Activated CD8-positive, alpha-beta memory T cell treated with anti-CD3 and anti-CD28 coated beads, Interleukin-2, amount 10 ng/mL, durations not matched to agents 7 days and 5 days (primary cell): ENCODE measurements at regions not wholly inside any gene's neighbourhood (a gene's known extent, or its start where the extent isn't known, plus 50 kb on each side); places are given as distances from the start of the nearest gene placed in this dataset.
"Not testable (repeated sequence)": the region's sequence is repeated elsewhere in the genome, so short reads cannot be mapped to it uniquely, and the experiment has no call there.

Experiments
- ATAC-seq: fragments of 150-1000 bp; cut with Tn5 transposase; one replicate; pipeline ENCODE4 v1.10.0; 2021; ENCODE audit warnings: moderate library complexity
- CTCF ChIA-PET: fragments of 350-600 bp; sonication (Branson Sonifier 250); formaldehyde crosslinking; loops from one replicate; lab custom pipeline; 2021; ENCODE audit warnings: antibody characterized with exemption; lab: Charles Lee
- DNase-seq: peaks from one replicate; pipeline ENCODE4 v3.0.0-alpha.2; 2020
- H3K27ac Mint-ChIP-seq: one replicate; pipeline ENCODE4 v1.8.0; 2021; ENCODE audit warnings: mild to moderate bottlenecking, mixed read lengths
- H3K27me3 Mint-ChIP-seq: one replicate; pipeline ENCODE4 v1.8.0; 2021; ENCODE audit warnings: mixed read lengths
- H3K36me3 Mint-ChIP-seq: one replicate; pipeline ENCODE4 v1.8.0; 2021; ENCODE audit warnings: mild to moderate bottlenecking, mixed read lengths
- H3K4me1 Mint-ChIP-seq: one replicate; pipeline ENCODE4 v1.8.0; 2021; ENCODE audit warnings: mixed read lengths
- H3K4me3 Mint-ChIP-seq: one replicate; pipeline ENCODE4 v1.8.0; 2021; ENCODE audit warnings: mild to moderate bottlenecking, moderate library complexity, mixed read lengths
- H3K9me3 Mint-ChIP-seq: one replicate; pipeline ENCODE4 v1.8.0; 2022; ENCODE audit warnings: low read depth, mixed read lengths

DNA sequence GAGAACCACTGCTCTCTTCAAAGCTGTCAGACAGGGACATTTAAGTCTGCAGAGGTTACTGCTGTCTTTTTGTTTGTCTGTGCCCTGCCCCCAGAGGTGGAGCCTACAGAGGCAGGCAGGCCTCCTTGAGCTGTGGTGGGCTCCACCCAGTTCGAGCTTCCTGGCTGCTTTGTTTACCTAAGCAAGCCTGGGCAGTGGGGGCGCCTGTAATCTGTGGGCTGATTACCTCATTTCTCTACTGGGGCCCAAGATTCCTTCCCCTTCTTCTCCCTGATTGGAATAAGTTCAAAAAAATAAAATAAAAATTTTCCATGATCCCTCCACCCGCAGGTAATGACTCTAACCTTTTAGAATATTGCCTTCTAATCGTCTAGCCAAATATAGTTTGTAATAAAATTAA lies 449.3 kb upstream of the DYNLRB2 start:
- H3K27ac Mint-ChIP-seq, H3K27me3 Mint-ChIP-seq, ATAC-seq, DNase-seq, H3K4me3 Mint-ChIP-seq, H3K9me3 Mint-ChIP-seq, H3K36me3 Mint-ChIP-seq, CTCF ChIA-PET, H3K4me1 Mint-ChIP-seq: not testable (repeated sequence)

DNA sequence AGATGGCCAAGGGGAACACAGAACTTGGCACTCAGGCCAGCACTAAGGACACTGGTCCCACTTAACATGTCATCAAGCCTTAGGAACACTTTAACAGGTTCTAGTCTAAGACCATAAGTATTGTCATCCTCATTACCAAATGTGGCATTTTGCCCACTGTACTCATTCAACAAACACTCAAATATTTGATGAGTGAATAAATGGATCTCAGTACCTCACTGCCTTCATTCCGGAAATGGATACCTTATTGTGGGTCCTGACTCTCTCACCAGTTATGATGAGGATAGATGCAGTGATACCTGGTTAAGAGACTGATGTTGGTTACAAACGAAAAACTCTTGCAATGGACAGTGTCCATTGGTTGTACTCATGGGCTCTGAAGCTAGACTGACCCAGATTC lies 455.2 kb upstream of the DYNLRB2 start:
- no peak for DNase-seq
- CTCF ChIA-PET, result no interaction called here
- Mint-ChIP-seq H3K27ac (no peak overlapping the region), H3K27me3 (no peaks in the 10 kb centered on the region), H3K36me3 (no peaks in the 10 kb centered on the region), H3K4me3 (no peak overlapping the region), H3K4me1 (no peaks in the 10 kb centered on the region), H3K9me3 (no peaks in the 10 kb centered on the region)
- no peak for ATAC-seq

DNA sequence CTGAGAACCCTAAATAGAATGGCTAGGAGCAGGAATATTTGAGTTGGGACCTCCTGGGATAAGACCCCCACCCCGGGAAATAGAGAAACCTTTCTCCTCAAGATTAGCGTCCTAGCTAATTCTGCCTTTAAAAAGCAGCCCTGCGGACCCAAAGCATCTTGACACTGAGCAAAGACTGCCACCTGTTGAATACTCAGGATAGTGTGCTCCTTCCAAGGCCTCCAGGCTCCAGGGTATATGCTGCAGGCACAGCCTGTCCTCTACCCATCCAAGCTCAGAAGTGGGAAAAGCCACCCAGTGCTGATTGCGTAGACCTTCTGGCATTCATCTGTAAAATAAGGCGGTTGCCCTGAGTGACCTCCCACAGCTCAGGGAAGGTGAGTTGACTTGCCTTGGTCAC lies 456.2 kb upstream of the DYNLRB2 start:
- ATAC-seq (no peak), DNase-seq (no peak)
- CTCF ChIA-PET, result interaction anchor here (0.6 kb wide), 1 partner anchor 79 kb away, joined by 3 read pairs; no protein-coding TSS in a partner anchor
- H3K36me3 Mint-ChIP-seq, result no peaks in the 10 kb centered on the region
- H3K27me3 Mint-ChIP-seq, result peaks cover 4% of the 10 kb centered on the region
- no peak overlapping the region for H3K27ac Mint-ChIP-seq
- H3K9me3 Mint-ChIP-seq, result no peaks in the 10 kb centered on the region
- no peaks in the 10 kb centered on the region for H3K4me1 Mint-ChIP-seq
- H3K4me3 Mint-ChIP-seq, result no peak overlapping the region

DNA sequence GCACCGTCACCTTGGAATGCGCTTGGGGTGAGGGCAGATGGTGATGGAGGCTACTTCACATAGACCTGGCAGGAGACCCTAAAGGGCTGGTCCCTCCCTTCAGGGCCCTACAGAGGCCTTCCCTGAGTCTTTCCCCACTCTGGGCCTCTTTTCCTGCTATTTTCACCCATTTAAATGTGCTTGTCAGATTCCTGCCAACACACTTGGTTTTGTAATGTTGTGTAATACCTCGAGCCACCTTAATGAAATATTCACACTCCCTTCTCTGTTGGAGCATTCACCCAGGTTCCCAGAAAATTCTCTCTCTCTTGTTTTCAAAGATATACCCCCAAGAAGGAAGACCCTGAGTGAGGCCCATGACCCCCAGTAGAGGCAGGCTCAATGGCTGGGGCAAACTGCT lies 456.6 kb upstream of the DYNLRB2 start:
- Mint-ChIP-seq H3K4me3 (no peak overlapping the region), H3K9me3 (no peaks in the 10 kb centered on the region), H3K27me3 (peaks cover 5% of the 10 kb centered on the region), H3K4me1 (no peaks in the 10 kb centered on the region), H3K27ac (no peak overlapping the region), H3K36me3 (no peaks in the 10 kb centered on the region)
- CTCF ChIA-PET, result interaction anchor here (0.6 kb wide), 1 partner anchor 79 kb away, joined by 3 read pairs; no protein-coding TSS in a partner anchor
- no peak for ATAC-seq
- DNase-seq, result no peak

DNA sequence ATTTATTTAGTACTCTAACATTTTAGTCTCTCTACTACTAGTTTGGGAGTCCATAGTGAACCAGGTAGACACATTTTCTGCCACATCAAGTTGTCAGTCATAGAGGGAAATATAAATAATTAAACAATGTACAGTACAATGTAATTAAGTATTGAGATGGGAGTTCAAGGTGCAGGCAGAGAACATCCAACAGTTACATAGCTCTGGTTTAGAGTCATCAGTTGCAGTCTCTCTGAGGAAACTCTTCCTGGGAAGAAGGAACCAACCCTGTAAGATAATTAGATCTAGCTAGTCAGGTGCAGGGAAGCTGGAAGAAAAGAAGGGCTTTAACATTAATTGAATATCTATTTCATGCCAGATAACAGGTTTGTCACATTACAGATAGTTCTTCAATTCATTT lies 457.9 kb upstream of the DYNLRB2 start:
- DNase-seq, result no peak
- no peaks in the 10 kb centered on the region for H3K9me3 Mint-ChIP-seq

DNA sequence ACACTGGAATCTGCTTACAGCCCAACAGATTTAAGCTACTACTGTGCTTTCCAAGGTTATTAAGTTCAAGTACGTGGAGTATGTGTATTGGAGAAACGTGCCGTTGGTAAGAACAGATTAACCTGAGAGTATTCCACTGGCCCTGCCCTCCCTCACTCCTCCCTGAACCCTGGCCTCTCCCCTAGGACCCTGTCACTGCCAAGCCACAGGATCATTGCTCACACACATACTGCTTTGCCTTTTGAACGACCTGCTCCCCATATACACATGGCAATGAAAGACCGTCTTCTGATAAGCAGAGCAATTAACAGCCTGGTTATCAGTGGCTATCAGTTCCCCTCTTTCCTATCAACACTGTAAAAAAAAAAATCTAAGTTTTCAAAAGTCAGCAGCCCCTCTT lies 458.9 kb upstream of the DYNLRB2 start:
- no peaks in the 10 kb centered on the region for H3K4me1 Mint-ChIP-seq
- no peak overlapping the region for H3K4me3 Mint-ChIP-seq
- H3K27ac Mint-ChIP-seq, result no peak overlapping the region
- H3K27me3 Mint-ChIP-seq, result peaks cover 8% of the 10 kb centered on the region
- no peaks in the 10 kb centered on the region for H3K36me3 Mint-ChIP-seq
- no peak for DNase-seq
- CTCF ChIA-PET, result no interaction called here
- no peak for ATAC-seq
- no peaks in the 10 kb centered on the region for H3K9me3 Mint-ChIP-seq

More for the DNA sequence above, 457.9 kb upstream of the DYNLRB2 start:
- H3K27me3 Mint-ChIP-seq, result peaks cover 8% of the 10 kb centered on the region
- H3K27ac Mint-ChIP-seq, result no peak overlapping the region
- no peaks in the 10 kb centered on the region for H3K4me1 Mint-ChIP-seq
- no peak for ATAC-seq
- CTCF ChIA-PET, result no interaction called here
- no peaks in the 10 kb centered on the region for H3K36me3 Mint-ChIP-seq
- no peak overlapping the region for H3K4me3 Mint-ChIP-seq

DNA sequence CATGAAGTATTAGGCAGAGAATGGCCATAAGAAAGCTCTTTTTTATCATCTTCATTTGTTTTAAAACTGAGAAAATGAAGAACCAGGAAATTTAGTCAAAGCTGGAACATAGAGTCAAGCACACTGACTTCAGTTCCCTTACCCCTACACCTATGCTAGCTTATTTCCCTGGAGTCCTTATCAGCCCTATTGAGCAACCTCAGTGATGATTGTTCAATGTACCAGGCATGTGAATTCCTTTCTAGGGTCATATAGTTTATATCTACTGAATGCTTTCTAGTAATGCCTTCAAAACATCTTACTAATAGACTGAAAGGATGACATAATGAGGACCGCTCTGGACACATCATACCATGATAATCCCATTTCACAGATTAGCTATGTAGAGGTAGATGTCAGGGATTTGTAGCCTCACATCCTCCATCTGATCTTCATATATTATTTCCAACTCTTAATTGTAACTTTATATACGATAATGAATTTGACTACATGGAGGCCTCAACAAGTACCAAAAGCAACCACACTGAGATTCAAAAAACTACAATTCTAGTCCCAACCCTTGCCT lies 460.4 kb upstream of the DYNLRB2 start:
- peaks cover 8% of the 10 kb centered on the region for H3K27me3 Mint-ChIP-seq
- no peak overlapping the region for H3K4me3 Mint-ChIP-seq
- no peaks in the 10 kb centered on the region for H3K4me1 Mint-ChIP-seq
- no peak overlapping the region for H3K27ac Mint-ChIP-seq
- H3K9me3 Mint-ChIP-seq, result no peaks in the 10 kb centered on the region
- DNase-seq (no peak), ATAC-seq (no peak)
- H3K36me3 Mint-ChIP-seq, result no peaks in the 10 kb centered on the region
- CTCF ChIA-PET, result no interaction called here

DNA sequence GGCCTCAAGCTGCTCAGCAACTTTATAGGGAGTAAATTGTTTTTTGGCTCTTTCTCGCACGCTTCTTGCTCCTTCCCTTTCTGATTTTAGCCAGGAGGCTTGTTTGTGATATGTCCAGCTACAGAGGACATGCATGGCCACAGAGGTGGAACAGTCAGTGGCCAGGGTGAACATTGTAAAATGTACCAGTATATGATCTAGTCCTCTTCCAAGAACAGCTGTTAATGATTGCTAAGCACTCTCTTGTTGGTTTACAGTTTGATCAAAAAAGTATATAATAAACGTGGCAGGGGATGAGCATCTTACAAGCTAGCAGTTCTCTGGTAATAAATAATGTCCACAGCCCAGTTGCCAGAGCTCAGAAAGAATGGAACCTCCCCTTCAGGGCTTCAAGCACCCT lies 461.7 kb upstream of the DYNLRB2 start:
- no peaks in the 10 kb centered on the region for H3K9me3 Mint-ChIP-seq
- H3K4me3 Mint-ChIP-seq, result no peak overlapping the region
- CTCF ChIA-PET, result no interaction called here
- DNase-seq, result no peak
- peaks cover 8% of the 10 kb centered on the region for H3K27me3 Mint-ChIP-seq
- H3K36me3 Mint-ChIP-seq, result no peaks in the 10 kb centered on the region
- no peaks in the 10 kb centered on the region for H3K4me1 Mint-ChIP-seq
- ATAC-seq, result no peak
- H3K27ac Mint-ChIP-seq, result no peak overlapping the region

DNA sequence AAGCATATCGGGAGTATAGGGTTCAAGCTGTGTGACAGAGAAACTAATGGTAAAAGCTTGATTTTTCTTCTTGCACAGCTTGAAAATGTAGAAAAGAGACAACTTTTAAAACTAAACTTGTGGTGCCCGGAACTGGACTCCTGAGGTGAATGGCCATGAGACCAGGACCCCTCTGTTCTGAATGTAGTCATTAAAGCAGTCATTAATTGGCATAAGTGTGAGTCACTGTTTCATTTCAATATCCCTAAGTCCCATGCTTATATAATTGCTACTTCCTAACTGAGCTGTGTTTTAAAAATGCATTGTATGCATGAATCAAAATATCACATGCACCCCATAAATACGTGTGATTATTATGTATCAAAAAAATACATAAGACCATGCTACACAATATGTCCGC lies 463.1 kb upstream of the DYNLRB2 start:
- H3K27ac Mint-ChIP-seq, result no peak overlapping the region
- H3K4me1 Mint-ChIP-seq, result no peaks in the 10 kb centered on the region
- DNase-seq (no peak), ATAC-seq (no peak)
- no peak overlapping the region for H3K4me3 Mint-ChIP-seq
- no peaks in the 10 kb centered on the region for H3K36me3 Mint-ChIP-seq
- H3K27me3 Mint-ChIP-seq, result peaks cover 8% of the 10 kb centered on the region
- no peaks in the 10 kb centered on the region for H3K9me3 Mint-ChIP-seq
- CTCF ChIA-PET, result no interaction called here

DNA sequence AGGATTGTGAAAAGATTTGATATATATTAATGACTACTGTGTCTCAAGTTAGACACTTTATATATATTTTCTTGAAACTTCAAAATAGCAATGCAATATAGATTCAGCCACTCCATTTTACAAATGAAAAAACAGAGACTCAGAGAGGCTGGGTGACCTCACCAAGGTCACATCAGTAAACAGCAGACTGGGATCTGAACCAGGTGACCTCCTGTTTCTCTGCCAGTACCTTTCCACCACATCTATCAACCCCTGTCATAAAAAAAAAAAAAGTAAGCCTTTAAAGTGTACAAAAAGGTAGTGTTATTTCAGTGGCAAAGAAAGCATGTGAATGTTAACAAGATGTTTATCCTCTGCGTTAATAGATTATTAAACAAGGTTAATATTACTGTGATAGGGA lies 466.5 kb upstream of the DYNLRB2 start:
- CTCF ChIA-PET, result no interaction called here
- Mint-ChIP-seq H3K36me3 (no peaks in the 10 kb centered on the region), H3K4me1 (no peaks in the 10 kb centered on the region), H3K27ac (no peak overlapping the region), H3K4me3 (no peak overlapping the region), H3K27me3 (peaks cover 5% of the 10 kb centered on the region), H3K9me3 (no peaks in the 10 kb centered on the region)
- ATAC-seq (no peak), DNase-seq (no peak)

DNA sequence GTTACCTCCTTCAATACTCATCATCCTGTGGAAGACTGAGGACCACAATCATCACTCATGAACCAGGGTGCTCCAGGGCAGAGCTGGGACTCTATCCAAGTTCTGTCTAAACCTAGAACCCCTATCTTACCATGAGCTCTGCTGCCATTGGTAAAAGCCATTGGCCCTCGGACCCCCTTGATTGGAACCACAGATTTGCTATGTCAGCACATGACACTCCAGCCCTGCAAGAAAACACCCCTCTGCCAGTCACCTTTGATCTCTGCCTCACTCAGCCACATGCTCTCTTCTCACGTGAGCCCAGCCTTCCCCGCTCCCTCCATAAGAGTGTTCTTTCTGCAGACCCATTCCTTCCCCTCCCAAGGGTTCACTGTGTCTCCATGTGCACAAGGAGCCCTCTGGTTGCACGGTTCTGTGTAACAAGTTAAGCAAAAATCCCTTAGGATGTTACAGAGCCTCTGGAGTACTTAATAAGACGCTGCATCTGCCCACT lies 468.8 kb upstream of the DYNLRB2 start:
- no peak for ATAC-seq
- DNase-seq, result no peak
- peaks cover 2% of the 10 kb centered on the region for H3K27me3 Mint-ChIP-seq
- no peak overlapping the region for H3K4me3 Mint-ChIP-seq
- no peaks in the 10 kb centered on the region for H3K4me1 Mint-ChIP-seq
- CTCF ChIA-PET, result interaction anchor here (0.9 kb wide), 1 partner anchor 68 kb away, joined by 3 read pairs; no protein-coding TSS in a partner anchor
- H3K27ac Mint-ChIP-seq, result no peak overlapping the region
- no peaks in the 10 kb centered on the region for H3K9me3 Mint-ChIP-seq
- H3K36me3 Mint-ChIP-seq, result no peaks in the 10 kb centered on the region

DNA sequence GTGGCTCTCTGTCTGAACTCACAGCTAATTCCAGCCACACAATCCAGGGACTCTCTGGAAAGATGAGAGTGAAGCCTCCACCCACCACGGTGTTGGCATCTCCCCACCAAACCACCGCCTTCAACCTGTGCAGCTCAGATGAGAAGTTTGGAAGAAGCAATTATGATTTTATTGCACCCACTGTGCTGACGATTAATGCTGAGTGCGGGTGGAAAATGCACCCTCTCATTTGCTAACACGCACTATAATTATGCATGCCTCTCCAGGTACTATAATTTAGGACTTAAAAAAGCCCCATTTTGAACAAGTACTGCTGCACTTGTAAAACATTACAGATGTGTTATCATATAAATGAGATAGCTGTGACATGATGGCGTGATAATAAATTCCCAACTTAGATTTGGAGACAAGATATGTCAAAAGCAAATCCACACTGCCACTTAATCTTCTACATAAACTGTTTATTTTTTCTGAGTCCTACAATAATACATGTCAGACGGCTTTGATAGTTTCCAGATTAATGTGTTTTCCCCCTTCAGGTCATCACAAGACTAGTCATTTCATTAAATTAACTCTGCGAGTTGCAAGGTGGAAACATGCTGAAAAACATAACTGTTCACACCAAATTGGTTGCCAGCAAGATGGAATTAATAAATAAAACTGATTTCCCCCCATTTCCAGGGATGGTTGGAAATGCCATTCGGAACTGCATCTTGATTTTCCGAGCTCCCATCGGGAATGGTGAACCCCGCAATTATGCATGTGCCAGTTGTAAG lies 466.5 kb upstream of the MAF start:
- H3K4me3 Mint-ChIP-seq, result no peak overlapping the region
- DNase-seq (no peak), ATAC-seq (no peak)
- H3K9me3 Mint-ChIP-seq, result no peaks in the 10 kb centered on the region
- peaks cover 2% of the 10 kb centered on the region for H3K27me3 Mint-ChIP-seq
- H3K36me3 Mint-ChIP-seq, result no peaks in the 10 kb centered on the region
- no peaks in the 10 kb centered on the region for H3K4me1 Mint-ChIP-seq
- CTCF ChIA-PET, result no interaction called here
- no peak overlapping the region for H3K27ac Mint-ChIP-seq

DNA sequence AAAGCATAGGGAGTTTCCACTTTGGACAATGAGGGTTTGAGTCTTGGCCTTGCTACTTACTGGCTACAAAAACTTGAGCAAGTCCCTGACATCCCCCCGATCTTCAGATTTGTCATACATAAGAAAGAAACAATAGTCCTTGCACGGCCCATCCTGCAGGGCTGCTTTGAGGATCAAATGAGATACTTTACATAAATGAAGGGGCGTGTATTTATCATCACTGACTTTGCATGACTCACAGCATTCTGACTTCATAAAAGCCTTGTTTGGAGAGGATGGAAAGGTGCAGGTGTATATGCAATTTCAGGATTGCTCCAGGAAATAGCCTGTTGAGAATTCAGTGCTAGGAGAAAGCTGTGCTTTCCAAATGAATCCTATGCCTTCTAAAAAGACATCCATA lies 465.0 kb upstream of the MAF start:
- no peak overlapping the region for H3K4me3 Mint-ChIP-seq
- H3K4me1 Mint-ChIP-seq, result no peaks in the 10 kb centered on the region
- CTCF ChIA-PET, result no interaction called here
- no peak overlapping the region for H3K27ac Mint-ChIP-seq
- H3K9me3 Mint-ChIP-seq, result no peaks in the 10 kb centered on the region
- no peak for DNase-seq
- no peaks in the 10 kb centered on the region for H3K36me3 Mint-ChIP-seq
- H3K27me3 Mint-ChIP-seq, result peaks cover 2% of the 10 kb centered on the region
- ATAC-seq, result no peak

DNA sequence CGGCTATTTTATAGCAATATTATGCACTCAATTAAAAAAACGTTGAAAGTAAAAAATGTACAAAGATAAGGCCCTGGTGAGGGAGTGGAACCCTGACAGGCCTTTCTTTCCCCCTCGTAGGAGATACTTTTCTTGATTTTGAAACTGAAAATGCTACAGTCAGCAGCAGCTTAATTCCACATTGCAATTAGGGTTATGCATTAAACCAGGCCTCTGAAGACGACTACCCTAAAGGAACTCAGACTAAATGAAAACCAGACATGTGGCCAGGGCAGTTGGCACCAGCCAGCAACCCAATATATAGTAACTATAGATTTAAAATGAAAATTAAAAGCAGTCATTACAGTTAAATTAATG lies 463.2 kb upstream of the MAF start:
- Mint-ChIP-seq H3K4me3 (no peak overlapping the region), H3K4me1 (no peaks in the 10 kb centered on the region), H3K27me3 (peaks cover 7% of the 10 kb centered on the region), H3K27ac (no peak overlapping the region), H3K9me3 (no peaks in the 10 kb centered on the region), H3K36me3 (no peaks in the 10 kb centered on the region)
- CTCF ChIA-PET, result no interaction called here
- ATAC-seq (no peak), DNase-seq (no peak)
